SK-N-SH treated with all-trans-retinoic acid at 6 μM for 48 hours (cell line): ENCODE measurements at regions not wholly inside any gene's neighbourhood (a gene's known extent, or its start where the extent isn't known, plus 50 kb on each side); places are given as distances from the start of the nearest gene placed in this dataset.

Experiments
- ARNTL ChIP-seq: fragments of 450-650 bp; formaldehyde crosslinking; IDR thresholded peaks from 2 replicates; pipeline ENCODE4 v1.5.0; 2020; ENCODE audit warnings: low read depth, mild to moderate bottlenecking, moderate library complexity, borderline replicate concordance
- BACH2 ChIP-seq: fragments of 250-450 bp; sonication (Bioruptor Pico); IDR thresholded peaks from 2 replicates; pipeline ENCODE4 v1.9.0; 2021; ENCODE audit warnings: mild to moderate bottlenecking, borderline replicate concordance
- ESRRG ChIP-seq: fragments of 250-450 bp; sonication (Bioruptor Pico); IDR thresholded peaks from 2 replicates; pipeline ENCODE4 v1.6.1; 2021; ENCODE audit warnings: mild to moderate bottlenecking
- ISL1 ChIP-seq: fragments of 250-450 bp; sonication (Bioruptor Pico); IDR thresholded peaks from 2 replicates; pipeline ENCODE4 v2.1.2; 2022; ENCODE audit warnings: mild to moderate bottlenecking, moderate library complexity
- SNAI2 ChIP-seq: fragments of 250-450 bp; sonication (Bioruptor Pico); IDR thresholded peaks from 2 replicates; pipeline ENCODE4 v1.5.0; 2020; ENCODE audit warnings: mild to moderate bottlenecking, moderate library complexity
- ZC3H10 ChIP-seq: fragments of 250-450 bp; sonication (Bioruptor Pico); IDR thresholded peaks from 2 replicates; pipeline ENCODE4 v1.5.1; 2021; ENCODE audit warnings: mild to moderate bottlenecking, moderate library complexity
- ZFP30 ChIP-seq: fragments of 450-650 bp; formaldehyde crosslinking; IDR thresholded peaks from 2 replicates; pipeline ENCODE4 v1.5.0; 2022; ENCODE audit warnings: mild to moderate bottlenecking, moderate library complexity
- TF ChIP-seq, protein P1 (sequence below): fragments of 250-450 bp; sonication (Bioruptor Pico); IDR thresholded peaks from 2 replicates; pipeline ENCODE4 v1.5.1; 2021; ENCODE audit warnings: mild to moderate bottlenecking, moderate library complexity
- TF ChIP-seq, protein P2 (sequence below): fragments of 250-450 bp; sonication (Bioruptor Pico); IDR thresholded peaks from 2 replicates; pipeline ENCODE4 v1.5.0; 2020; ENCODE audit warnings: mild to moderate bottlenecking, moderate library complexity
- TF ChIP-seq, protein P3 (sequence below): fragments of 250-450 bp; sonication (Bioruptor Pico); IDR thresholded peaks from 2 replicates; pipeline ENCODE4 v1.5.1; 2020; ENCODE audit warnings: low read depth, mild to moderate bottlenecking, moderate library complexity
- TF ChIP-seq, protein P4 (sequence below): fragments of 250-450 bp; sonication (Bioruptor Pico); IDR thresholded peaks from 2 replicates; pipeline ENCODE4 v1.8.0; 2020; ENCODE audit warnings: mild to moderate bottlenecking, moderate library complexity, borderline replicate concordance
- TF ChIP-seq, protein P5 (sequence below): fragments of 250-450 bp; sonication (Bioruptor Pico); IDR thresholded peaks from 2 replicates; pipeline ENCODE4 v1.8.0; 2021; ENCODE audit warnings: low read depth, mild to moderate bottlenecking, moderate library complexity, borderline replicate concordance

DNA sequence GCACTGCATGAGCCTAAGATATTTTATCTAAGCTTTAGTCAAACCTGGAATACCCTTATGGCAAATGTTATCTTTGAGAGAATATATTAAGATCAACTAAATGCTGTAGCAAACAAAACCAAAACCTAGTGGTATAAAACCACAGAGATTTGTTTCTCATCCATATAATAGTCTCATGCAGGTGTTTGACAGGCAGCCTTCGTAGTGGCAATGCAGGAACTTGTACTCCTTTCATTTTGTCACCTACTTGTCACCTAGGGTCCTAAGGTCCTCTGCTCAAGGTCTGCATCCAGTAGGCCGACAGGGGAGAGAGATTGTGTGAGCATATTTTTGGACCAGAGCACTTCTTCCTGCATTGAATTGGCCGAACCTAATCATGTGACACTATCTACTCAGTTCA is 352.6 kb downstream of the GPR37 start:
- no peak for TF ChIP-seq SNAI2 (CRISPR knock-in tag)
- TF ChIP-seq, protein P1, sequence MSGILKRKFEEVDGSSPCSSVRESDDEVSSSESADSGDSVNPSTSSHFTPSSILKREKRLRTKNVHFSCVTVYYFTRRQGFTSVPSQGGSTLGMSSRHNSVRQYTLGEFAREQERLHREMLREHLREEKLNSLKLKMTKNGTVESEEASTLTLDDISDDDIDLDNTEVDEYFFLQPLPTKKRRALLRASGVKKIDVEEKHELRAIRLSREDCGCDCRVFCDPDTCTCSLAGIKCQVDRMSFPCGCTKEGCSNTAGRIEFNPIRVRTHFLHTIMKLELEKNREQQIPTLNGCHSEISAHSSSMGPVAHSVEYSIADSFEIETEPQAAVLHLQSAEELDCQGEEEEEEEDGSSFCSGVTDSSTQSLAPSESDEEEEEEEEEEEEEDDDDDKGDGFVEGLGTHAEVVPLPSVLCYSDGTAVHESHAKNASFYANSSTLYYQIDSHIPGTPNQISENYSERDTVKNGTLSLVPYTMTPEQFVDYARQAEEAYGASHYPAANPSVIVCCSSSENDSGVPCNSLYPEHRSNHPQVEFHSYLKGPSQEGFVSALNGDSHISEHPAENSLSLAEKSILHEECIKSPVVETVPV (CRISPR knock-in tag), result no peak
- TF ChIP-seq, protein P2, sequence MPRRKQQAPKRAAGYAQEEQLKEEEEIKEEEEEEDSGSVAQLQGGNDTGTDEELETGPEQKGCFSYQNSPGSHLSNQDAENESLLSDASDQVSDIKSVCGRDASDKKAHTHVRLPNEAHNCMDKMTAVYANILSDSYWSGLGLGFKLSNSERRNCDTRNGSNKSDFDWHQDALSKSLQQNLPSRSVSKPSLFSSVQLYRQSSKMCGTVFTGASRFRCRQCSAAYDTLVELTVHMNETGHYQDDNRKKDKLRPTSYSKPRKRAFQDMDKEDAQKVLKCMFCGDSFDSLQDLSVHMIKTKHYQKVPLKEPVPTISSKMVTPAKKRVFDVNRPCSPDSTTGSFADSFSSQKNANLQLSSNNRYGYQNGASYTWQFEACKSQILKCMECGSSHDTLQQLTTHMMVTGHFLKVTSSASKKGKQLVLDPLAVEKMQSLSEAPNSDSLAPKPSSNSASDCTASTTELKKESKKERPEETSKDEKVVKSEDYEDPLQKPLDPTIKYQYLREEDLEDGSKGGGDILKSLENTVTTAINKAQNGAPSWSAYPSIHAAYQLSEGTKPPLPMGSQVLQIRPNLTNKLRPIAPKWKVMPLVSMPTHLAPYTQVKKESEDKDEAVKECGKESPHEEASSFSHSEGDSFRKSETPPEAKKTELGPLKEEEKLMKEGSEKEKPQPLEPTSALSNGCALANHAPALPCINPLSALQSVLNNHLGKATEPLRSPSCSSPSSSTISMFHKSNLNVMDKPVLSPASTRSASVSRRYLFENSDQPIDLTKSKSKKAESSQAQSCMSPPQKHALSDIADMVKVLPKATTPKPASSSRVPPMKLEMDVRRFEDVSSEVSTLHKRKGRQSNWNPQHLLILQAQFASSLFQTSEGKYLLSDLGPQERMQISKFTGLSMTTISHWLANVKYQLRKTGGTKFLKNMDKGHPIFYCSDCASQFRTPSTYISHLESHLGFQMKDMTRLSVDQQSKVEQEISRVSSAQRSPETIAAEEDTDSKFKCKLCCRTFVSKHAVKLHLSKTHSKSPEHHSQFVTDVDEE (CRISPR knock-in tag), result no peak
- TF ChIP-seq, protein P3, sequence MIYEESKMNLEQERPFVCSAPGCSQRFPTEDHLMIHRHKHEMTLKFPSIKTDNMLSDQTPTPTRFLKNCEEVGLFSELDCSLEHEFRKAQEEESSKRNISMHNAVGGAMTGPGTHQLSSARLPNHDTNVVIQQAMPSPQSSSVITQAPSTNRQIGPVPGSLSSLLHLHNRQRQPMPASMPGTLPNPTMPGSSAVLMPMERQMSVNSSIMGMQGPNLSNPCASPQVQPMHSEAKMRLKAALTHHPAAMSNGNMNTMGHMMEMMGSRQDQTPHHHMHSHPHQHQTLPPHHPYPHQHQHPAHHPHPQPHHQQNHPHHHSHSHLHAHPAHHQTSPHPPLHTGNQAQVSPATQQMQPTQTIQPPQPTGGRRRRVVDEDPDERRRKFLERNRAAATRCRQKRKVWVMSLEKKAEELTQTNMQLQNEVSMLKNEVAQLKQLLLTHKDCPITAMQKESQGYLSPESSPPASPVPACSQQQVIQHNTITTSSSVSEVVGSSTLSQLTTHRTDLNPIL, result no peak
- TF ChIP-seq ZC3H10 (CRISPR knock-in tag), result no peak
- no peak for TF ChIP-seq ESRRG (CRISPR knock-in tag)
- no peak for TF ChIP-seq ZFP30 (CRISPR knock-in tag)
- TF ChIP-seq, protein P4, sequence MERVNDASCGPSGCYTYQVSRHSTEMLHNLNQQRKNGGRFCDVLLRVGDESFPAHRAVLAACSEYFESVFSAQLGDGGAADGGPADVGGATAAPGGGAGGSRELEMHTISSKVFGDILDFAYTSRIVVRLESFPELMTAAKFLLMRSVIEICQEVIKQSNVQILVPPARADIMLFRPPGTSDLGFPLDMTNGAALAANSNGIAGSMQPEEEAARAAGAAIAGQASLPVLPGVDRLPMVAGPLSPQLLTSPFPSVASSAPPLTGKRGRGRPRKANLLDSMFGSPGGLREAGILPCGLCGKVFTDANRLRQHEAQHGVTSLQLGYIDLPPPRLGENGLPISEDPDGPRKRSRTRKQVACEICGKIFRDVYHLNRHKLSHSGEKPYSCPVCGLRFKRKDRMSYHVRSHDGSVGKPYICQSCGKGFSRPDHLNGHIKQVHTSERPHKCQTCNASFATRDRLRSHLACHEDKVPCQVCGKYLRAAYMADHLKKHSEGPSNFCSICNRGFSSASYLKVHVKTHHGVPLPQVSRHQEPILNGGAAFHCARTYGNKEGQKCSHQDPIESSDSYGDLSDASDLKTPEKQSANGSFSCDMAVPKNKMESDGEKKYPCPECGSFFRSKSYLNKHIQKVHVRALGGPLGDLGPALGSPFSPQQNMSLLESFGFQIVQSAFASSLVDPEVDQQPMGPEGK (CRISPR knock-in tag), result no peak
- no peak for TF ChIP-seq ARNTL
- no peak for TF ChIP-seq BACH2 (CRISPR knock-in tag)
- TF ChIP-seq, protein P5, sequence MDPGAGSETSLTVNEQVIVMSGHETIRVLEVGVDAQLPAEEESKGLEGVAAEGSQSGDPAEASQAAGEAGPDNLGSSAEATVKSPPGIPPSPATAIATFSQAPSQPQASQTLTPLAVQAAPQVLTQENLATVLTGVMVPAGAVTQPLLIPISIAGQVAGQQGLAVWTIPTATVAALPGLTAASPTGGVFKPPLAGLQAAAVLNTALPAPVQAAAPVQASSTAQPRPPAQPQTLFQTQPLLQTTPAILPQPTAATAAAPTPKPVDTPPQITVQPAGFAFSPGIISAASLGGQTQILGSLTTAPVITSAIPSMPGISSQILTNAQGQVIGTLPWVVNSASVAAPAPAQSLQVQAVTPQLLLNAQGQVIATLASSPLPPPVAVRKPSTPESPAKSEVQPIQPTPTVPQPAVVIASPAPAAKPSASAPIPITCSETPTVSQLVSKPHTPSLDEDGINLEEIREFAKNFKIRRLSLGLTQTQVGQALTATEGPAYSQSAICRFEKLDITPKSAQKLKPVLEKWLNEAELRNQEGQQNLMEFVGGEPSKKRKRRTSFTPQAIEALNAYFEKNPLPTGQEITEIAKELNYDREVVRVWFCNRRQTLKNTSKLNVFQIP (CRISPR knock-in tag), result no peak
- no peak for TF ChIP-seq ISL1 (CRISPR knock-in tag)
